ENCODE measurements at regions not wholly inside any gene's neighbourhood (a gene's known extent, or its start where the extent isn't known, plus 50 kb on each side); places are given as distances from the start of the nearest gene placed in this dataset.

DNA sequence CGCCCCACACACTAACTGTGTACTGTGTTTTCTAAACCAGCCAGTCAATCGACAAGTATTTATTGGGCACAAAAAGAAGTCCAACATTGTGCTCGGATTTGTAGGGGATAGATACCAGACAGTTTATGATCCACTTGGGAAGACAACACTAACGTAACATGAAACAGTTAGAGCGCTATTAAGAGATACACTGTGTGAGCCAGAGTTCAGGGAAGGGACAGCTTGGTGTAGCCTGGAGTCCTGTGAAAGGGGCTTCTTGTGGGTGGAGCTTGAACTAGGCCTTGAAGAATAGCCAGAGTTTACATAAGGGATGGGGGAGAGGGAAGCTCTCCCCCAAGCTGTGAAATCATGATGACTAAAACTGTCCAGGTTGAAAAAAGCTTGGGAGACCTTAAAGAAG is 176.4 kb upstream of the TCF4 start:
- no peak for TF ChIP-seq SIN3A (IDR thresholded peaks at IDR 0.05; ENCODE audit: borderline replicate concordance, insufficient read depth, low read length)
- TF ChIP-seq REST (IDR thresholded peaks at IDR 0.05; ENCODE audit: insufficient read depth in 1 of 2, low read depth in 2 of 2, low read length in 2 of 2) = no peak
- TF ChIP-seq POLR2AphosphoS5 (IDR thresholded peaks at IDR 0.05; ENCODE audit: low read depth, low read length) = no peak

Data from PFSK-1 (cell line).